Cardiac fibroblast (primary cell): ENCODE measurements at regions not wholly inside any gene's neighbourhood (a gene's known extent, or its start where the extent isn't known, plus 50 kb on each side); places are given as distances from the start of the nearest gene placed in this dataset.
A peak's percentile ranks its signal among the peaks of the same experiment; 100 is the strongest.

ENCODE experiments used
- DNase-seq, 2 donors: peaks; one replicate each; pipeline versions ENCODE4 v3.0.0 to v3.0.0-alpha.2; 2010; ENCODE audit warnings: low read depth in 2 of 2
- H3K4me3 ChIP-seq, 2 donors: replicated peaks in 1 of 2; 1 replicate in 1 of 2; 2 replicates in 1 of 2; pipeline ENCODE4 v1.5.1; 2011; ENCODE audit warnings: low read depth in 2 of 2, low read length in 2 of 2, mild to moderate bottlenecking in 2 of 2, moderate library complexity in 1 of 2
- TF ChIP-seq, protein P1 (sequence below): IDR thresholded peaks from one replicate; pipeline ENCODE4 v1.5.1; 2011; ENCODE audit warnings: low read depth, mild to moderate bottlenecking, low read length, inconsistent platforms

DNA sequence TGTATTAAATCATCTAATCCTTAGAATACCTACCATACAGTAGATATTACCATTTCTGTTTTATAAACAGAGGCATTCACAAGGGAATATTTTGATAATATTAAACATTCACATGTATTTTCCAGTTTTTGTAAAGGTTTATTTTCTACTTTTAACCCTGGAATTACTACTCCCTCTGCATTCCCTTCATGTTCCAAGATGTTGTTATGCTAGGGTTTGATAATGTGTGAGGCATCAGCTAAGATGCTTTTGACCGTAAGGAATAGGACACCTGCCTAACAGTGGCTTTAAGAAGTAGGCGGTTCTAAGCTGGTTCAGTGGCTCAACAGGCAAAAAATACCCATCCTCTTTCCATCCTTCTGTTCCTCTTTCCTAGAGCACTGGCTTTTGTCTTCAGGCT lies 131.9 kb upstream of the USP24 start:
- no peak overlapping the region for H3K4me3 ChIP-seq
- TF ChIP-seq, protein P1, sequence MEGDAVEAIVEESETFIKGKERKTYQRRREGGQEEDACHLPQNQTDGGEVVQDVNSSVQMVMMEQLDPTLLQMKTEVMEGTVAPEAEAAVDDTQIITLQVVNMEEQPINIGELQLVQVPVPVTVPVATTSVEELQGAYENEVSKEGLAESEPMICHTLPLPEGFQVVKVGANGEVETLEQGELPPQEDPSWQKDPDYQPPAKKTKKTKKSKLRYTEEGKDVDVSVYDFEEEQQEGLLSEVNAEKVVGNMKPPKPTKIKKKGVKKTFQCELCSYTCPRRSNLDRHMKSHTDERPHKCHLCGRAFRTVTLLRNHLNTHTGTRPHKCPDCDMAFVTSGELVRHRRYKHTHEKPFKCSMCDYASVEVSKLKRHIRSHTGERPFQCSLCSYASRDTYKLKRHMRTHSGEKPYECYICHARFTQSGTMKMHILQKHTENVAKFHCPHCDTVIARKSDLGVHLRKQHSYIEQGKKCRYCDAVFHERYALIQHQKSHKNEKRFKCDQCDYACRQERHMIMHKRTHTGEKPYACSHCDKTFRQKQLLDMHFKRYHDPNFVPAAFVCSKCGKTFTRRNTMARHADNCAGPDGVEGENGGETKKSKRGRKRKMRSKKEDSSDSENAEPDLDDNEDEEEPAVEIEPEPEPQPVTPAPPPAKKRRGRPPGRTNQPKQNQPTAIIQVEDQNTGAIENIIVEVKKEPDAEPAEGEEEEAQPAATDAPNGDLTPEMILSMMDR = no peak
- no peak for DNase-seq

DNA sequence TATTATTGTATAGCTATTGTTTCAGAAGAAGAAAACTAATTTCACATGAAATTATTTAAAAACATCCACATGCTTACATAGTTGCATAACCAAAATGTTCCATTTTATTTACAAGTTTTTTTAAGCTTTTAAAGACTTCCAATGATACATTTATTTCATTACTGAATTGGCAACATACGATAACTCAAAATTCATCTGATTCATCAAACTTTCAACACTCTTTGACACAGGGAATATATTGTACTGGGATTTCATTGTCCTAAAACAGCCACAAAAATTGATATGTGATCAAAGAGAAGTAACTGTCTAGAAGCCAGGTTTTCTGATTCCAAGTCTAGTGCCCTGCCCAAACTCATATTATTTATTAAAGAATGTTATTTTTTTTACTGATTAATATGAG lies 131.4 kb upstream of the USP24 start:
- DNase-seq = no peak
- no peak overlapping the region for H3K4me3 ChIP-seq
- TF ChIP-seq, protein P1 = no peak

DNA sequence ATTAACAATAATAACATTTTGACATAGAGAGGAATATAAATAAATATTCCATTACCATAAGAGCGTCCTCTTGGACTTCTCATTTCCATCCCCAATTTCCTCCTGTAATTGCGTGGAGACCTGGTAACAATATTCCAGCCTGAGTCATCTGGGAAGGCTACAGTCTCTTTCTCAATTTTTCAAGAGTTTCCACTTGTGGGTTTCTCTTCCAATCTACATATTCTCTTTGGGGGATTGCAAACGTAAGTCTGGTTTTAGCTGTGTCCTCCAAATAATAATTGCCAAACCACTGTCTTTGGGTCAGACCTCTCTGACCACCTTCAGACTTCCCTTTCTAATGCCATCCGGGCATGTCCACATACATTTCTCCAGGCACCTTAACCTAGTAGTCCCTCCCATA lies 124.5 kb upstream of the USP24 start:
- H3K4me3 ChIP-seq = no peak overlapping the region
- TF ChIP-seq, protein P1 = no peak
- no peak for DNase-seq

DNA sequence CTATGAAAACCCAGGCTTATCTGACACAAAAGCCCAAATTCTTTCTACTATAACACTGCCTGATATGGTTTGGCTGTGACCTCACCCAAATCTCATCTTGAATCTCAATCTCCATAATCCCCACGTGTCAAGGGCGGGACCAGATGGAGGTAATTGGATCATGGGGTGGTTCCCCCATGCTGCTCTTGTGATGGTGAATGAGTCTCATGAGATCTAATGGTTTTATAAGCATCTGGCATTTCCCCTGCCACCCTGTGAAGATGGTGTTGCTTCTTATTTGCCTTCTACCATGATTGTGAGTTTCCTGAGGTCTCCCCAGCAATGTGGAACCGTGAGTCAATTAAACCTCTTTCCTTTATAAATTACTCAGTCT lies 123.3 kb upstream of the USP24 start:
- DNase-seq = peak in 1 of 2 donors; percentile 9
- TF ChIP-seq, protein P1 = no peak
- no peak overlapping the region for H3K4me3 ChIP-seq

DNA sequence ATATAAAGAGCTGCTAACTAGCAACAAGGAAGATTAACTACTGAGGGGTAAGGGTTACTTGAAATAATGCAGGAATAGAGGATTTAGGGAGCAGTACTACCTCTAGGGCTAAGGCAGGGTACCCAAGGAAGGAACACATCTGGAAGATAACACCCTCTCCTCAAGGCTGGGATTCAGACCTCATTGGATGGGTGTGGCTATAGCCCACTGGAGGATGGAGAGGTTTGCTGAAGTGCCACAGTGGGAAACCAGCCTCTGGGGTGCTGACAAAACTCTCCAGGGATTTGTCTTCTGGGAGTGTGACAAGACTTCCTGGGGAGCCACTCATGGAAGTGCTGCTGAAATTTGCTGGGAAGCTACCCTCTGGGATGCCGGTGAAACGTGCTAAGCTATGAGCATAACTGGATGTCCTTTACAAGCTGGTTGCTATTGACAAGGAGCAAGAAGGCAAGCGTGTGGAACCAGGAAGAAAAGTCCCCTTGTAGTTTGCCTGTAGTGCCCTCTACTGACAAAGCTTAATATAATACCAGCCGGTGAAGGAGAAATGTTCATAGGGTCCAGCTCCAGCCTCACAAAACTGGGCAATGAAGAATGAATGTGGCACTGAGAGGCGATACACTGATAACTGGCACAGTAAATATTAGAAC lies 122.8 kb upstream of the USP24 start:
- no peak overlapping the region for H3K4me3 ChIP-seq
- DNase-seq = peak; percentile 79 to 84
- TF ChIP-seq, protein P1 = peak; percentile 59

DNA sequence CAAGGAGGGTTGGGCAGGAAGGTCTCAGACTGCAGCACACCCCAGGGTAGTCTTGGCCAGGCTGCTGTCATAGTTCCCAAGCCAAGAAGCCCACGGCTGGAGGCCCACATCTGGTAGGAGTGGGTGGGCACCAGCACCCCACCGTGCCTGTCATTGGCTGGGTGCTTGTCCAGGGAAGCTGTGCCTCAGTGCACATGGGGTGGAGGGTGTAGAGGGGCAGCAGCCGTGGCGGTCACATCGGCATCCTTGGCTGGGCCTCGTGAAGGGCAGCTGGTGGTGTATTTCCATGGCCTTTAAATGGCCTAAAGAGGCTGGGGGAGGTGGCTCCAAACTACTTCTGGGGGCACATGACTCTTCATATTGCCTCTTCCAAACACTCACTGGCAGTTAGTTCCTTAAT lies 119.6 kb upstream of the USP24 start:
- no peak for DNase-seq
- H3K4me3 ChIP-seq = no peak overlapping the region
- TF ChIP-seq, protein P1 = no peak

DNA sequence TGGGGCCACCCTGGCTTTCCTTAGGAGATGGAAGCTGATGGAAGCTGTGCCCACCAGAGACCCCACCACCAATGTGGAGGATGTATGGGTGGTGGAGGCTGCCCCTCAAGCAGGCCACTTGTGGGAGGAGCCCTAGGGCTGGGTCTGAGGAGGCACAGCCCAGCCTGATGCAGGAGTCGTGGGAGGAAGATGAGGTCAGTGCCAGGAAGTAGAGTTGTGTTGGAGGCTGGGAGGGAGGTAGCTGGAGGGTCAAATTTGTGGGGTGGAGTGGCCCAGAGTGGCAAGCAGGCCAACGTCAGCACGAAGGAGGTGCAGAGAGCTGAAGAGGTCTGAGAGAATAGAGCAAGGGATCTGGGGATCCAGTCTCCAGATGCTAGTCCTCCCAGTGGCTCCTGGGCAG lies 119.0 kb upstream of the USP24 start:
- peak in 1 of 2 donors; percentile 12 for DNase-seq
- TF ChIP-seq, protein P1 = no peak

More for the DNA sequence above, 119.0 kb upstream of the USP24 start:
- H3K4me3 ChIP-seq = no peak overlapping the region
